ENCODE measurements at regions not wholly inside any gene's neighbourhood (a gene's known extent, or its start where the extent isn't known, plus 50 kb on each side); places are given as distances from the start of the nearest gene placed in this dataset.

GRCh38 chr7:120221666-120222065, 51.3 kb upstream of the KCND2 start:
- no peaks in the 10 kb centered on the region for H3K27me3 Mint-ChIP-seq (ENCODE audit: low read depth)
- peaks cover 7% of the 10 kb centered on the region for H3K9me3 Mint-ChIP-seq
- ATAC-seq (no peak), DNase-seq (no peak)
- no peak overlapping the region for H3K4me3 Mint-ChIP-seq
- no peaks in the 10 kb centered on the region for H3K4me1 Mint-ChIP-seq (ENCODE audit: low read depth)
- H3K36me3 Mint-ChIP-seq (ENCODE audit: insufficient read depth) = no peaks in the 10 kb centered on the region
